GM18858 (cell line): ENCODE measurements at regions not wholly inside any gene's neighbourhood (a gene's known extent, or its start where the extent isn't known, plus 50 kb on each side); places are given as distances from the start of the nearest gene placed in this dataset.

Source experiments
- ATAC-seq: cut with Tn5 transposase; IDR thresholded peaks from one replicate; pipeline ENCODE4 v1.9.1; 2021; ENCODE audit not compliant: unreplicated experiment

GRCh38 chr5:2300861-2301574, 418.3 kb upstream of the IRX4 start:
- ATAC-seq, result no peak

GRCh38 chr5:2300421-2300820, 417.7 kb upstream of the IRX4 start:
- no peak for ATAC-seq

GRCh38 chr5:2299388-2300220, 416.9 kb upstream of the IRX4 start:
- ATAC-seq, result no peak

- no peak for ATAC-seq
These were observed 416.1 kb upstream of the IRX4 start for GRCh38 chr5:2298781-2299180.

- no peak for ATAC-seq
These were observed 415.3 kb upstream of the IRX4 start for GRCh38 chr5:2297991-2298390.

- no peak for ATAC-seq
These were observed 412.8 kb upstream of the IRX4 start for GRCh38 chr5:2295476-2295875.

- ATAC-seq, result no peak
These were observed 411.2 kb upstream of the IRX4 start for GRCh38 chr5:2293906-2294305.

GRCh38 chr5:2291146-2291840, 408.6 kb upstream of the IRX4 start:
- ATAC-seq, result no peak

GRCh38 chr5:2289380-2289779, 406.7 kb upstream of the IRX4 start:
- ATAC-seq, result no peak

GRCh38 chr5:2288968-2289367, 406.2 kb upstream of the IRX4 start:
- ATAC-seq, result no peak

- ATAC-seq, result no peak
These were observed 405.7 kb upstream of the IRX4 start for GRCh38 chr5:2288466-2288865.

GRCh38 chr5:2286250-2286649, 403.5 kb upstream of the IRX4 start:
- ATAC-seq, result no peak

GRCh38 chr5:2284678-2285077, 402.0 kb upstream of the IRX4 start:
- ATAC-seq, result no peak

GRCh38 chr5:2283481-2284045, 400.8 kb upstream of the IRX4 start:
- ATAC-seq, result no peak

GRCh38 chr5:2282893-2283292, 400.2 kb upstream of the IRX4 start:
- no peak for ATAC-seq

- ATAC-seq, result no peak
These were observed 399.4 kb upstream of the IRX4 start for GRCh38 chr5:2282034-2282690.

- ATAC-seq, result no peak
These were observed 398.7 kb upstream of the IRX4 start for GRCh38 chr5:2281446-2281845.

- ATAC-seq, result no peak
These were observed 397.6 kb upstream of the IRX4 start for GRCh38 chr5:2280318-2280717.

- ATAC-seq, result no peak
These were observed 396.2 kb upstream of the IRX4 start for GRCh38 chr5:2278825-2279456.

- ATAC-seq, result no peak
These were observed 395.2 kb upstream of the IRX4 start for GRCh38 chr5:2277886-2278285.

- no peak for ATAC-seq
These were observed 393.4 kb upstream of the IRX4 start for GRCh38 chr5:2276101-2276500.
